ELF-1 (cell line): ENCODE measurements at regions not wholly inside any gene's neighbourhood (a gene's known extent, or its start where the extent isn't known, plus 50 kb on each side); places are given as distances from the start of the nearest gene placed in this dataset.
"Not testable (repeated sequence)": the region's sequence is repeated elsewhere in the genome, so short reads cannot be mapped to it uniquely, and the experiment has no call there.

Experiments used
- DNase-seq: peaks from one replicate; pipeline ENCODE4 v3.0.0-alpha.2; 2016; ENCODE audit warnings: low read depth, low spot score

GRCh38 chr3:110666495-110666894 is 405.1 kb upstream of the NECTIN3 start:
- no peak for DNase-seq

GRCh38 chr3:110667216-110667615 is 404.4 kb upstream of the NECTIN3 start:
- DNase-seq: no peak

- no peak for DNase-seq
Observed at GRCh38 chr3:110670407-110670806, 401.2 kb upstream of the NECTIN3 start.

- no peak for DNase-seq
Observed at GRCh38 chr3:110677506-110677905, 394.1 kb upstream of the NECTIN3 start.

- no peak for DNase-seq
Observed at GRCh38 chr3:110679285-110679684, 392.3 kb upstream of the NECTIN3 start.

GRCh38 chr3:110680450-110680849 is 391.2 kb upstream of the NECTIN3 start:
- DNase-seq: no peak

GRCh38 chr3:110684466-110684865 is 387.1 kb upstream of the NECTIN3 start:
- no peak for DNase-seq

- no peak for DNase-seq
Observed at GRCh38 chr3:110685630-110686029, 386.0 kb upstream of the NECTIN3 start.

GRCh38 chr3:110686701-110687100 is 384.9 kb upstream of the NECTIN3 start:
- no peak for DNase-seq

DNA sequence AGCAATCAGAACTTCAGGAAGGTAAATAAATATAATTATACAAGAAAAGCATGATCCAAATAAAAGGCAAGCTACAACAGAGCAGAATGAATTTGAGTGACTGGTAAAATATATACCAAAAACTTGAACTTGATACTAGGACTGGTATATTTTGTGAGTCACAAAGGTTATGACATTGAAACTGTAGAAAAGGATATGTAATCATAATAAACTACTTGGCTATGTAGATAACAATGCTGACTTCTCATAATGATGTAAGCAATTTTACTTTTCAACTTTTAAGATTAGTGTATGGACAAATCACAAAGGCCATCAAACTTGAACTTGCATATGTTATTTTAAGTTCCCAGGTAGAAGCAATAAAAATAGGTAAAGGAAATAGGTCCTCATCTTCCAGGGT is 384.5 kb upstream of the NECTIN3 start:
- DNase-seq: no peak

DNA sequence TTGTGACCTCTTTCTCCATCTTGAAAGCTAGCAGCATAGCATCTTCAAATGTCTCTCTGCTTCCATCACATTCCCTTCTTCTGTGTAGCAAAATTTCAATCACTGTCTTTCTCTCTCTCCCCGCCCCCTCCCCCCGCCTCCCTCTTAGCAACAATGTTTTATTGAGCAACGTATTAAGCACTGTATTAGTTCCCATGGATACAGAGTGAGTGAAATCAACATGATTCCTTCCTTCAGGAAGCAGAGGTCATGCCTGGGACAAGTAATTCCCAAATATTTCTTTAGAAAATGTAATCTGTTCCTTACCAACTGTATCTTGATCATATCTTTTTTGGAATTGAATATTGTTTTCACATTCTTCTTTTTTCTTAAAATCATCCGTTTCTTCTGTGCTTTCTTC is 373.7 kb upstream of the NECTIN3 start:
- no peak for DNase-seq

- not testable (repeated sequence) for DNase-seq
Observed at GRCh38 chr3:110704332-110704731, 367.3 kb upstream of the NECTIN3 start.

DNA sequence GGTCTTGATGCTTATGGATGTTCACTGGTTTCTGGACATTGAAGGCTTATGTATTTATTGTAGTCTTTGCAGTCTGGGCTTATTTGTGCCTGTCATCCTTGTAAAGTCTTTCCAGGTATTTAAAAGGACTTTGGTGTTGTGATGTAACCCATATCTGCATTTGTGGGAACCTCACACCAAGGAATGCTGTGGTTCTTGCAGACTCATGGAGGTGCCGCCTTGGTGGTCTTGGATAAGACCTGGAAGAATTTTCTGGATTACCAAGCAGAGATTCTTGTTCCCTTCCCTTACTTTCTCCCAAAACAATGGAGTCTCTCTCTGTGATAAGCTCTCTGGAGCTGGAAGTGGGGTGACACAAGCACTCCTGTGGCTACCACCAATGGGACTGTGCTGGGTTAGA is 363.5 kb upstream of the NECTIN3 start:
- DNase-seq: no peak

GRCh38 chr3:110710156-110710555 is 361.5 kb upstream of the NECTIN3 start:
- no peak for DNase-seq

DNA sequence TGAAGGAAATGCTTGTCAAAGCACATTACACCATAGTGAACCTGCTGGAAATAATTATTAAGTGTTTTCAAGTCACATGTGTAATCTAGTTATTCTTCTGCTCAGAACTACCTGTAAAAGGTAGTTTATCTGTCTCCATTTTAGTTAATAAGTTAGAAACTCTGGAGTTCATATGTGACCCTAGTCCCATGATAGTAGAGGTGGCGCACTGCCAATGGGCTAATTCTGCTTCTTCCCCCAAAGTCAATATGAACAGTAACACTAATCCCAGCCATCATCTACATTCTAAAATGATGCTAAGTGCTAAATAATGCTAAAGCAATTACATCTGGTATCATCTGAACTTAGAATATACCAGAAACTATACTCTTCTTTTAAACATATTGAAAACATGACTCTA is 361.0 kb upstream of the NECTIN3 start:
- no peak for DNase-seq

DNA sequence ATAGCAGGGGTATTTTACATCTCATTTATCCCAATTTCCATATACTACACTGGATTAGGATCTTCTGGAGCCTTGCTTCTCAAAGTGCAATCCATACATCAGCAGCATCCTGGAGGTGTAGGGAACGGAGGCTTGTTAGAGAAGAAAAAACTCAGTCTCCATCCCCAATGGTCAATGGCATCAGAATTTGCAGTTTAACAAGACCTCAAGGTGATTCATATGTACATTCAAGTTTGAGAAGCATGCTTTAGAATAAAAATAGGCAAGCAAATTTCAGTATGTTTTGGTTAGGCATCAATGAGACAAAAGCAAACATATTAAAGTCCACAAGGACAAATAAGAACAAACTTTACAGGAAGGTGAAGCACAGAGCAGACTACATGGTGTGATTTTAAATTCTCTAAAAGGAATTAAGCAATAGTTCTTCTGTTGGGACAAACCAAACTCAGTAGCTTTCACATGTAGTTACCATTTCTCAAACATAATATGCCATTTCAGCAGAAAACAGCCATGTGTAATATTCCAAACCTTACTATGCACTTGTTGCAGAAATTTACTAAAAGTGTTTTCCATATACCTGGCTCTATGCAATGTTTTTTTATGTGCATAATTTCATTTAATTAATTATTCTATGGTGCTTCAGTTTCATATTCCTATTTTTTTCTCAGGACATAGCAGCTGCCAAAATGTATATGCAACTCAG is 360.3 kb upstream of the NECTIN3 start:
- DNase-seq: no peak

DNA sequence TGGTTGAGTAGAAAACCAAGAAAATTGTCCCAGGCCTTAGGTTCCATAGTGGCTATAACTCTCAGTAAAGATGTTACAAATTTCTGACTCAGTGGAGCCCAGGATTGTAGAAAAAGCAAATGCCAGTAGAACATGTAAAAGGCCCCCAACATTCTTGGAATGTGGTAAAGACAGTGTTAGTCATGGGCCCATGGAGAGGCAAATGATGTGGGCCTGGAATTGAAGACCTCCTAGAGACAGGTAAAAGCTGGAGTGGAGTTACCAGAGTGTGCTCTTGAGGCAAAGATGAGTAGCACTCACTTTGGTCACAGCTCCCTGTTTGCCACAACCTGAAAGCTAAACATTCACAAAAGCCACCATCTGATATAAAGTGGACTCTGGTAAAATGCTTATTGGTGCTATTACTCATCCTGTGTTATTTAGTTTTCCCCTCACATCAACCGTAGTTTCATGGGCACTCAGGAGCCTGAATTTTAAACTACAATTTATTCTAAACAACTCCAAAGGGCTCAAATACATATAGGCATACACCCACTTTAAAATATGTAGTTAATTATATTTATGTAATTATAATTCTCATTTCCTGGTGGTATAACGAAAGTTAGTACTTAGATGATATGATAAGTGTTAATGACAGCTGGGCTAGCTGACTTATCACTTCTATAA is 359.6 kb upstream of the NECTIN3 start:
- no peak for DNase-seq

- DNase-seq: no peak
Observed at GRCh38 chr3:110727056-110727455, 344.6 kb upstream of the NECTIN3 start.

- DNase-seq: no peak
Observed at GRCh38 chr3:110731148-110731547, 340.5 kb upstream of the NECTIN3 start.

DNA sequence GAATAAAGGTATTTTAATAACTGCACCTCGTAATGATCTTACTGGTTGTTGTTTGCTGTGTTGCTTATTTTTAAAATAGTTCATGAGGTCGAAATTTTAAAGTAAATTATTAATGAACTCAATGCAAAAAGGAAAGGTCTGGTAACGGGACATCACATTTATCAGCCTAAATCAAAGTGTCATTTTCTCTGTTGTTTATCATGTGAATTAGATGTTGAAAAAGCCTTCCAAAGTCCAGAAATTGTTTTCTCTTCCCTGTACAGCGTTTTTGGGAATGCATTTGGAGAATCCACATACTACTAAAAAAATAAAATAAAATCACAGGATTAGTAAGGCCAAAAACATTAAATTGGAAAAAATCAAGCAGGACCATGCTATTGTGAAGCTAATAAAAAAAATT is 339.2 kb upstream of the NECTIN3 start:
- no peak for DNase-seq

DNA sequence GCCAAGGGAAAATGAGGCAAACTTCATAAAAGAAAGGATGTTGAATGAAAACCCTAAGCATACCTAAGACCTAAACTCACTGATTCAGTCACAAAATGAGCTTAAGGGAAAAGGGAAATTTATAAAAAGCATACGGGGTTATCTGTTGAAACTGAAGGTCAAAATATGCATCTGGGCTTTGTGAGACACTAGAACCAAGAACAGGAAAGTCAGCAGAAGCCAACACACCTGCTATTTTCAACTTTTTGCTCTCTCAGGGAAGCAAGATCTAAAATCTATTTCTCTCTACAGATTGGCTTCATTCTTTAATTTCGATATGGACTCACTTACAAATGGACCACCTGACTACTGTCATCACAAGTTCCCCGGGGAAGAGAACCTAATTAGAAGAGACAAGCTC is 338.6 kb upstream of the NECTIN3 start:
- no peak for DNase-seq

GRCh38 chr3:110734524-110734923 is 337.1 kb upstream of the NECTIN3 start:
- no peak for DNase-seq

DNA sequence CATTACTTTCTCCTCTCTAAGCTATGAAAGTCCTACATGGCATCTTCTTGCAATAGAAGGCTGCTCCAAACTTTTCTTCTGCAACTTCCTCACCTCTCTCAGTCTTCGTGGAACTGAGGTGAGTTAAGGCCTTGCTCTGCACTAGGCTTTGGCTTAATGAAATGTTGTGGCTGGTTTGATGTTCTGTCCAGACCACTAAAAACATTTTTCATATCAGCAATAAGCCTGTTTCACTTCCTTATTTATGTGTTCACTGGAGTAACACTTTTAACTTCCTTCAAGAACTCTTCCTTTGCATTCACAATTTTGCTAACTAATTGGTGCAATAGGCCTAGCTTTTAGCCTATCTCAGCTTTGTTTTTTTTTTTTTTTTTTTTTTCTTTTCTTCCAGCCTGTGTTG is 335.3 kb upstream of the NECTIN3 start:
- DNase-seq: no peak

GRCh38 chr3:110738531-110738930 is 333.1 kb upstream of the NECTIN3 start:
- DNase-seq: no peak
